ENCODE measurements at regions not wholly inside any gene's neighbourhood (a gene's known extent, or its start where the extent isn't known, plus 50 kb on each side); places are given as distances from the start of the nearest gene placed in this dataset.

DNA sequence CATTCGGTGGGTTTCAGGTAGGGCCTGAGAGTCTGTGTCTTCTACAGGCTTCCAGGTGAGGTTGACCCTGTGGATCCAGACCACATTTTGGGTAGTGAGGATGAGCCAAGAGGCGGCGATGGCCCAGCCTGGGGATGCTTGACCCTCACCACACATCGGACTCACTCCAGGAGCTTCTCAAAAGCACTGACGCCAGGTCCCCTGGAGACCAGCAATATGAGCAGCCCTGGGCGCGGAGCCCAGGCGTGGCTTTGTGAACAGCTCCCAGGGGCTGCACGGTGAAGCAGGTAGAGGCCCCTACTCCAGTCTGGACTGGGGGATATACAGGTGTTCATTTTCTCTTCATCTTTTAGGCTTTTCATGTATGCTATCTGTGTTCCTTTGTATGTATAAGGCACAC is 139.7 kb upstream of the PCBD1 start:
- H3K4me3 ChIP-seq (ENCODE audit: low read depth in 1 of 3, low read length in 3 of 3): no peak overlapping the region
- no peak overlapping the region for H3K27ac ChIP-seq (ENCODE audit: low read depth in 1 of 3, low read length in 2 of 3)
- no peaks in the 10 kb centered on the region for H3K9me3 ChIP-seq (ENCODE audit: control insufficient read depth in 2 of 2, insufficient read depth in 1 of 2, low read depth in 1 of 2, low read length in 1 of 2)
- no peaks in the 10 kb centered on the region for H3K36me3 ChIP-seq (ENCODE audit: control insufficient read depth in 3 of 3, insufficient read depth in 2 of 3, low read depth in 1 of 3, low read length in 3 of 3)
- FAIRE-seq (no peak), DNase-seq (no peak)
- no peaks in the 10 kb centered on the region for H3K27me3 ChIP-seq (ENCODE audit: control insufficient read depth in 3 of 3, insufficient read depth in 3 of 3, low read length in 3 of 3)
- WGBS, 3 donors: 89 to 94% (median 91%) methylated on average over 9 of the region's 9 CpGs
- H3K4me1 ChIP-seq (ENCODE audit: control insufficient read depth in 3 of 3, insufficient read depth in 2 of 3, low read depth in 1 of 3, low read length in 2 of 3): no peaks in the 10 kb centered on the region

DNA sequence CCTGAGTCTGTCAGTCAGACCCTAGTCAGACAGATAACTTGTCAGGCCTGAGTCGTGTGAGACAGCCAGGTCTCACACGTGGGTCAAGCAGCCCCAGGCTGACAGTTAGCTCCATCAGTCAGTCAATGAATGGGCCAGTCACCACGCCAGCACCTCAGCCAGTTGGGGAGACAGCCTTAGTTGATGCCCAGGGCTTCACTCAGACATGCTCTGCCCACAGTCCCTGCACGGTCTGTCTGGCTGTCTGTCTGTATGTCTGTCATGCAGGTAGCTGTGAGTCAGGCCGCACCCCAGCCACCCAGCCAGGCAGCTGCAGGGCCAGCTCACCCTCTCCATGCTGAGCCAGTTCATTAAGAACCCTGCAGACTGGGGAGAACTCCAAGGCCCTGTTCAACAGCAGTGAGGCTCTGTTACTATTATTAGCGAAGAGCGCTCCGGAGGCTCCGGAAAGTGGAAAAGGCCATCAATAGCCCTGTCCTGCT is 141.1 kb upstream of the PCBD1 start:
- Histone ChIP-seq H3K9me3 (ENCODE audit: control insufficient read depth in 2 of 2, insufficient read depth in 1 of 2, low read depth in 1 of 2, low read length in 1 of 2) (no peaks in the 10 kb centered on the region), H3K36me3 (ENCODE audit: control insufficient read depth in 3 of 3, insufficient read depth in 2 of 3, low read depth in 1 of 3, low read length in 3 of 3) (no peaks in the 10 kb centered on the region), H3K4me1 (ENCODE audit: control insufficient read depth in 3 of 3, insufficient read depth in 2 of 3, low read depth in 1 of 3, low read length in 2 of 3) (no peaks in the 10 kb centered on the region), H3K27ac (ENCODE audit: low read depth in 1 of 3, low read length in 2 of 3) (no peak overlapping the region), H3K27me3 (ENCODE audit: control insufficient read depth in 3 of 3, insufficient read depth in 3 of 3, low read length in 3 of 3) (no peaks in the 10 kb centered on the region), H3K4me3 (ENCODE audit: low read depth in 1 of 3, low read length in 3 of 3) (no peak overlapping the region)
- FAIRE-seq (no peak), DNase-seq (no peak)
- 78 to 82% (median 81%) methylated on average over 9 of the region's 9 CpGs for WGBS, 3 donors

DNA sequence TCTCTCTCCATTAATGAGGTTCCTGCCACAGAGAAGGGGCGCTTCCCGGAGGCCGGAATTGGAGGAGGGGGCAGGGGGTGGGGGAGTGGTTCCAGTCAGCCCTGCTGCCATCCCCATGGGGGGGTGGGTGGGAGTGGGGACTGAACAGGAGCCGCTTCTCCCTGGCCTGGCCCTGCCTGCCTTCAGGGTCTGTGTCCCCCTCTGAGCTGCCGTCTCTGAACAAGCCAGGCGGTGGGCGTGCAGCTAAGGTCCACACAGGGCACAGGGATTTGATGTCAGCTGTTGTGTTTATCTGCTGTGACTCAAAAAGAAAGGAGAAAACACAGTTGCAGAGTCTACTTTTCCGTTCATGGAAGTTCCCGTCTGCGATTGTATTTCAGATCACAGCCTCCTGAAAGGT is 141.5 kb upstream of the PCBD1 start:
- Histone ChIP-seq H3K4me1 (ENCODE audit: control insufficient read depth in 3 of 3, insufficient read depth in 2 of 3, low read depth in 1 of 3, low read length in 2 of 3) (no peaks in the 10 kb centered on the region), H3K4me3 (ENCODE audit: low read depth in 1 of 3, low read length in 3 of 3) (no peak overlapping the region), H3K9me3 (ENCODE audit: control insufficient read depth in 2 of 2, insufficient read depth in 1 of 2, low read depth in 1 of 2, low read length in 1 of 2) (no peaks in the 10 kb centered on the region), H3K27ac (ENCODE audit: low read depth in 1 of 3, low read length in 2 of 3) (no peak overlapping the region), H3K27me3 (ENCODE audit: control insufficient read depth in 3 of 3, insufficient read depth in 3 of 3, low read length in 3 of 3) (no peaks in the 10 kb centered on the region), H3K36me3 (ENCODE audit: control insufficient read depth in 3 of 3, insufficient read depth in 2 of 3, low read depth in 1 of 3, low read length in 3 of 3) (no peaks in the 10 kb centered on the region)
- DNase-seq (no peak), FAIRE-seq (no peak)
- WGBS, 3 donors: 77 to 83% (median 78%) methylated on average over 9 to 10 of the region's 10 CpGs

DNA sequence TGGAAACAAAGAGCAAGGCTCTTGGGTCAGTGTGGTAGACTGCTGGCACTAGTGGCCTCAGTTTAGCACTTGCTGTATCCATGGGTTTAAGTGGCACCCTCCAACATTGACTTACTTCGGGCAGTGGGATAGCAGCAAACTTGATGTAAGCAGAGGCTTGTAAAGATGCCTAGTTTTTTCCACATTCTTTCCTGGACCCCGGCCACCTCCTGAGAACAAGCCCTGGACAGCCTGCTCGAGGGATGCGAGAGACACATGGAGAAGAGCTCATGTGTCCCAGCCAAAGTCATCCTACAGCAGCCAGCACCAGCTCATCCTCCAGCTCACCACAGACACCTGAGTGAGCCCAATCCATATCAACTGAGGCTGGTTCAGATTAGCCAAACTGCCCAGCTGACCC is 142.7 kb upstream of the PCBD1 start:
- 70 to 87% (median 80%) methylated on average over 4 of the region's 4 CpGs for WGBS, 3 donors
- no peak overlapping the region for H3K27ac ChIP-seq (ENCODE audit: low read depth in 1 of 3, low read length in 2 of 3)
- no peaks in the 10 kb centered on the region for H3K36me3 ChIP-seq (ENCODE audit: control insufficient read depth in 3 of 3, insufficient read depth in 2 of 3, low read depth in 1 of 3, low read length in 3 of 3)
- no peaks in the 10 kb centered on the region for H3K4me1 ChIP-seq (ENCODE audit: control insufficient read depth in 3 of 3, insufficient read depth in 2 of 3, low read depth in 1 of 3, low read length in 2 of 3)
- no peak overlapping the region for H3K4me3 ChIP-seq (ENCODE audit: low read depth in 1 of 3, low read length in 3 of 3)
- DNase-seq (no peak), FAIRE-seq (no peak)
- H3K27me3 ChIP-seq (ENCODE audit: control insufficient read depth in 3 of 3, insufficient read depth in 3 of 3, low read length in 3 of 3): no peaks in the 10 kb centered on the region
- no peaks in the 10 kb centered on the region for H3K9me3 ChIP-seq (ENCODE audit: control insufficient read depth in 2 of 2, insufficient read depth in 1 of 2, low read depth in 1 of 2, low read length in 1 of 2)

DNA sequence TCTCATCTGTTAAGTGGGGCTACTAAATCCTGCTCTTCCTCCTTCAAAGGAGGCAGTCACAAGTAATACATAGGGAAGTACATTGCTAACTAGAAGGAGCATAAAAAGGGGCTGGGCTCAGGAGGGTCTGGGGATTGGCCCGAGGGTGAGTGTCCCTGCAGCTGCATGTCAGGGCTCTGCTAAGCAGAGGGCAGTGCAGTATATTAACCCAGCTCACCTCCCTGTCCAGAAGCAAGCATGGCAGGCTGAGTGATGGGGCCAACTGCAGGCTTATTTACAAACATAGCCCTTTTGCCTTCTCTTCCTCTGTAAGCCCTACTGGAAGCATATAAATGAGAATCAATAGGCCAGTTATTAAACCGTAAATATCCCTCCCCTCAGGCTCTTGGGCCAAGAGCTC is 143.2 kb upstream of the PCBD1 start:
- WGBS, 3 donors: 22 to 42% (median 30%) methylated on average over 2 of the region's 2 CpGs
- H3K27ac ChIP-seq (ENCODE audit: low read depth in 1 of 3, low read length in 2 of 3): no peak overlapping the region
- no peak for FAIRE-seq
- H3K36me3 ChIP-seq (ENCODE audit: control insufficient read depth in 3 of 3, insufficient read depth in 2 of 3, low read depth in 1 of 3, low read length in 3 of 3): no peaks in the 10 kb centered on the region
- no peaks in the 10 kb centered on the region for H3K27me3 ChIP-seq (ENCODE audit: control insufficient read depth in 3 of 3, insufficient read depth in 3 of 3, low read length in 3 of 3)
- no peak overlapping the region for H3K4me3 ChIP-seq (ENCODE audit: low read depth in 1 of 3, low read length in 3 of 3)
- no peak for DNase-seq
- no peaks in the 10 kb centered on the region for H3K9me3 ChIP-seq (ENCODE audit: control insufficient read depth in 2 of 2, insufficient read depth in 1 of 2, low read depth in 1 of 2, low read length in 1 of 2)
- H3K4me1 ChIP-seq (ENCODE audit: control insufficient read depth in 3 of 3, insufficient read depth in 2 of 3, low read depth in 1 of 3, low read length in 2 of 3): no peaks in the 10 kb centered on the region

DNA sequence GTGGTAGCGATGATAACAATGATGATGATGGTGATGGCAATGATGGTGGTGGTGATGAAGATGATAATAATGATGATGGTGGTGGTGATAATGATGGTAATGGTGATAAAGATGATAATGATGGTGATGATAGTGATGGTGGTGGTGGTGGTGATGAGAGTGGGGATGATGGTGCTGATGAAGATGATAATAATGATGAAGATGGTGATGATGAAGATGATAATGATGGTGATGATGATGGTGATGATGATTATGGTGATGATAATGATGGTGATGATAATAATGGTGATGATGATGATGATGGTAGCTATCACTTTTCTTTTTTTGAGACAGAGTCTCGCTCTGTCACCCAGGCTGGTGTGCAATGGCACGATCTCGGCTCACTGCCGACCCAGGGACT is 144.5 kb upstream of the PCBD1 start:
- Histone ChIP-seq H3K4me3 (ENCODE audit: low read depth in 1 of 3, low read length in 3 of 3) (no peak overlapping the region), H3K4me1 (ENCODE audit: control insufficient read depth in 3 of 3, insufficient read depth in 2 of 3, low read depth in 1 of 3, low read length in 2 of 3) (no peaks in the 10 kb centered on the region), H3K27ac (ENCODE audit: low read depth in 1 of 3, low read length in 2 of 3) (no peak overlapping the region), H3K9me3 (ENCODE audit: control insufficient read depth in 2 of 2, insufficient read depth in 1 of 2, low read depth in 1 of 2, low read length in 1 of 2) (no peaks in the 10 kb centered on the region), H3K36me3 (ENCODE audit: control insufficient read depth in 3 of 3, insufficient read depth in 2 of 3, low read depth in 1 of 3, low read length in 3 of 3) (no peaks in the 10 kb centered on the region), H3K27me3 (ENCODE audit: control insufficient read depth in 3 of 3, insufficient read depth in 3 of 3, low read length in 3 of 3) (no peaks in the 10 kb centered on the region)
- 93 to 96% (median 93%) methylated on average over 5 of the region's 5 CpGs for WGBS, 3 donors
- DNase-seq (no peak), FAIRE-seq (no peak)

DNA sequence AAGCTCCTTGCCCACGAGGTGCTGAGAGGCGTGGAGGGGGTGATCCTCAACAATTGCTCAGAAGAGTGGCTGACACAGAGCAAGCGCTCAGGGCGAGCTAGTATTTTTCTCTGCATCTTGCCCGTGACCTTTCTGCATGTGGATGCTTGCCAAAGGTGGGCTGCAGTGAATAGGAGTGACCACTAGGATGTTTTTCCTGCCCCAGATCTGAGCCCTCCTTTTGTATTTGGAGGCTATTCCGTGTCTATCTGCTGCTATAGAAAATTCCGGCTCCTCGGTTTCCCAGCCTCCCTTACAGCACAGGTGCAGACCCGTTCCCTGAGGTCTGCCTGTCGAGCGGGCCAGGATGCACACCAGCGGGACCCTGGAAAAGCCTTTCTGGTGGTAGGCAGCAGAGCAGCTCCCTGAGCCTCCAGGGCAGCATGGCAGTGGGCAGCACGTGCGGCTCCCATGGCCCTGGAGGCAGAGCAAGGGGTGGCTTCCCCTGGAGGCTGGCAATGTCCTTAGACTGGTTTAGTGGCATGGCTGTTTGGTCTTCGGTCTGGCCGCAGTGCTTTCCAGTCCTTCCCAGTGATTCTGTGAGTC is 145.1 kb upstream of the PCBD1 start:
- no peaks in the 10 kb centered on the region for H3K27me3 ChIP-seq (ENCODE audit: control insufficient read depth in 3 of 3, insufficient read depth in 3 of 3, low read length in 3 of 3)
- no peaks in the 10 kb centered on the region for H3K4me1 ChIP-seq (ENCODE audit: control insufficient read depth in 3 of 3, insufficient read depth in 2 of 3, low read depth in 1 of 3, low read length in 2 of 3)
- H3K9me3 ChIP-seq (ENCODE audit: control insufficient read depth in 2 of 2, insufficient read depth in 1 of 2, low read depth in 1 of 2, low read length in 1 of 2): no peaks in the 10 kb centered on the region
- FAIRE-seq: no peak
- no peaks in the 10 kb centered on the region for H3K36me3 ChIP-seq (ENCODE audit: control insufficient read depth in 3 of 3, insufficient read depth in 2 of 3, low read depth in 1 of 3, low read length in 3 of 3)
- WGBS, 3 donors: 77 to 87% (median 78%) methylated on average over 16 of the region's 16 CpGs
- H3K27ac ChIP-seq (ENCODE audit: low read depth in 1 of 3, low read length in 2 of 3): no peak overlapping the region
- H3K4me3 ChIP-seq (ENCODE audit: low read depth in 1 of 3, low read length in 3 of 3): no peak overlapping the region
- DNase-seq: no peak

DNA sequence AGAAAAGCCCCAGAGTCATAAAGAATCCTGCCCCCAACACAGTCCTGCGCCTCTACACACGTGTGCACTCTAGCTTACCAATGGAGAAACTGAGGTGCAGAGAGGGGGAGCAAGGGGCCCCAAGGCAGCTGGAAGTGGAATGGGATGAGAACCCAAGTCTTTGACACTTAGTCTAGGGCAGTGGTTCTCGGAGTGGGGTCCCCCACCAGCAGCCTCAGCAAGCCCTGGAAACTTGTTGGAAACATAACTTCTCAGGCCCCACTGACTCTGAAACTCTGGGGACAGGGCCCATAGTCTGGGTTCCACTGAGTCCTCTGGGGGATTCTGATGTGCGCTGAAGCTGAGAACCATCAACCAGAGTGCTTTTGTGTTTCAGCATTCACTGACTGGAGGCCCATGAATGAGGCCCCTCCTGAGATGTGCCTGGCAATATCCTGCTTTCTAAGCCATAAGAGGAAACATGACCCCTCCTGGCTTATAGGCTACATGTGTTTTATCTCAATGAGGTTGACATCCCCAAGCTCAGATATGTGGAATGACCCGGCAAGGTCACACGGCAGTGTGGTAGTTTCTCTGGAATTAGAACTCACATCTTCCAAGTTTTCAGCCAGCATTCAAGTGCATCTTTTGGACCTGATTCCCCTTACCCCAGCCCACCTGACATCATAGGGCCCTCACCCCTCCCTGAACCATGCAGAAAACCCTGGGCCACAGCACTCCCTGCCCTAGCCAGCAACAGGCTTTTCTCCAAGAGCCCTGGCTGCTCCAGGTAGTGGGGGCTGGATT is 147.3 kb upstream of the PCBD1 start:
- DNase-seq: no peak
- no peaks in the 10 kb centered on the region for H3K36me3 ChIP-seq (ENCODE audit: control insufficient read depth in 3 of 3, insufficient read depth in 2 of 3, low read depth in 1 of 3, low read length in 3 of 3)
- FAIRE-seq: no peak
- H3K27ac ChIP-seq (ENCODE audit: low read depth in 1 of 3, low read length in 2 of 3): no peak overlapping the region
- no peaks in the 10 kb centered on the region for H3K9me3 ChIP-seq (ENCODE audit: control insufficient read depth in 2 of 2, insufficient read depth in 1 of 2, low read depth in 1 of 2, low read length in 1 of 2)
- no peak overlapping the region for H3K4me3 ChIP-seq (ENCODE audit: low read depth in 1 of 3, low read length in 3 of 3)
- no peaks in the 10 kb centered on the region for H3K4me1 ChIP-seq (ENCODE audit: control insufficient read depth in 3 of 3, insufficient read depth in 2 of 3, low read depth in 1 of 3, low read length in 2 of 3)
- WGBS, 3 donors: 63 to 75% (median 66%) methylated on average over 6 of the region's 6 CpGs
- H3K27me3 ChIP-seq (ENCODE audit: control insufficient read depth in 3 of 3, insufficient read depth in 3 of 3, low read length in 3 of 3): no peaks in the 10 kb centered on the region
